PFSK-1 (cell line): ENCODE measurements at regions not wholly inside any gene's neighbourhood (a gene's known extent, or its start where the extent isn't known, plus 50 kb on each side); places are given as distances from the start of the nearest gene placed in this dataset.

Experiments
- POLR2AphosphoS5 ChIP-seq: IDR thresholded peaks from 2 replicates; pipeline ENCODE4 v1.6.1; 2012; ENCODE audit warnings: low read depth, mild to moderate bottlenecking, control low read depth, low read length, moderate library complexity
- REST ChIP-seq, 2 experiments: IDR thresholded peaks; 2 replicates each; pipeline versions ENCODE4 v1.6.1 to v1.8.0; 2011 to 2012; ENCODE audit warnings: low read depth in 2 of 2, low read length in 2 of 2, control low read depth in 1 of 2, inconsistent platforms in 1 of 2, mild to moderate bottlenecking in 1 of 2, moderate library complexity in 1 of 2; ENCODE audit not compliant: insufficient read depth in 1 of 2
- SIN3A ChIP-seq: IDR thresholded peaks from 2 replicates; pipeline ENCODE4 v1.6.1; 2012; ENCODE audit warnings: mild to moderate bottlenecking, low read length, moderate library complexity, borderline replicate concordance; ENCODE audit not compliant: insufficient read depth
- TAF1 ChIP-seq: IDR thresholded peaks from 2 replicates; pipeline ENCODE4 v1.6.1; 2012; ENCODE audit warnings: low read length, control low read depth, borderline replicate concordance; ENCODE audit not compliant: insufficient read depth

DNA sequence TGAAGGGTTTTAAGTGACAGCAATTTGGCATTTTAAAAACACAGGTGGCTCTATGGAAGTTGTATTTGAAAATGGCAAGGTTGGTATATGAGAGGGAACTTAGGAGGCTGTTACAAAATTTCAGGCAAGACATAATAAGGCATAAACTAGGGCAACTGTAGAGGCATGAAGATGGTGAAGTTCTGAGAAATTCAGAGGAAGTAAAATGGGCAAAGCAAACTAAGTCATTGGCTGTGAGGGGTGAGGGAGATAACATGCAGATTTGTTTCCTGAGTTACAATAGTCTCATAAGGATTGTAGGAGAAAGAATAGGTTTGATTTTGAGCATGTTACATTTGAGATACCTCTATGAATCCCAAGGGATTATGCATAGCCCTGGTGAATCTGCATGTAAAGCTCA is 302.9 kb upstream of the ARHGEF26 start:
- no peak for TF ChIP-seq REST (IDR thresholded peaks at IDR 0.05; ENCODE audit: insufficient read depth in 1 of 2, low read depth in 2 of 2, low read length in 2 of 2)
- no peak for TF ChIP-seq TAF1
- no peak for TF ChIP-seq POLR2AphosphoS5
- no peak for TF ChIP-seq SIN3A
